Activated CD4-positive, alpha-beta T cell treated with anti-CD3 and anti-CD28 coated beads, Interleukin-2, Interleukin-6, amounts not matched to agents 100 ng/mL and 50 ng/mL, durations not matched to agents 16 hours and 8 hours (primary cell): ENCODE measurements at regions not wholly inside any gene's neighbourhood (a gene's known extent, or its start where the extent isn't known, plus 50 kb on each side); places are given as distances from the start of the nearest gene placed in this dataset.

Experiments
- DNase-seq: peaks from one replicate; pipeline ENCODE4 v3.0.0-alpha.2; 2020

DNA sequence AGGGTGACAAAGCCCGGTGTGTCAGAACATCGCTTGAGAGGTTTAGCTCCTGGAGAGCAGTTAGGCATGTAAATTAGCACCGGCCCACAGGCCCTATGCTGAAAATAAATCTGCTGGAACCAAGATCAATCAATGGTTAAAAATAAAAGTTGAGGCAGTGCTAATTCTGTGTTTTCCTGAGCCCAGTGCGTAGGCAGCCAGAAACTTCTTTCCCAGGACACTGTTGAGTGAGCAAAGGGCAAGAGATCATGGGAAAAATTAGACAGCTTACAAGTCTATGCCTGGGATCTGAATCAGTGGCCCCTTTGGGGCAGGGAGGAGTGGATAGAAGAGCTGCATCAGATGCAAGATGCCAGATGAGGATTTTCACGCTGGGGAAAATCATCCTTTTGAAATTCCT is 539.2 kb downstream of the BUD13 start:
- no peak for DNase-seq

DNA sequence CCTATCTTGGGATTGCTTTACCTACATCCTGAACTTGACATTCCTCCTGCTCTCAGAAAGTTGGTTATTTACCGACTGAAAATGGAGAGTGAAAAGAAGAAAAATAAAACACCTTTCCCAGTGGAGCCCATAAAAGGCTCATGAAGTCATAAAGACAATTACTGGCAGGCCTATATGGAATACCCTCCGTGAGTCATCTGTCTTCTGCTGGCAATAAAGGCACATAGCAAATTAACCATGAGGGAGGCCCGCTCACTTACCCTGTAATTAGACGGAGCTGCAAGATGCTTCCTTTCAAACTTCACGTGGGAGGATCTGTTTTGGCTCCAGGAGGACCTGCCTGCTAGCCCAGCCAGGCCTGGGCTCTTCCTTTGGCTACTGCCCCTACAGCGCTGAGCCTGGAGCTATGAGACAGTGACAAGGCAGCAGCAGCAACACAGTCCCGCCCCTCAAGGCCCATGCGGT is 540.4 kb downstream of the BUD13 start:
- DNase-seq: no peak

DNA sequence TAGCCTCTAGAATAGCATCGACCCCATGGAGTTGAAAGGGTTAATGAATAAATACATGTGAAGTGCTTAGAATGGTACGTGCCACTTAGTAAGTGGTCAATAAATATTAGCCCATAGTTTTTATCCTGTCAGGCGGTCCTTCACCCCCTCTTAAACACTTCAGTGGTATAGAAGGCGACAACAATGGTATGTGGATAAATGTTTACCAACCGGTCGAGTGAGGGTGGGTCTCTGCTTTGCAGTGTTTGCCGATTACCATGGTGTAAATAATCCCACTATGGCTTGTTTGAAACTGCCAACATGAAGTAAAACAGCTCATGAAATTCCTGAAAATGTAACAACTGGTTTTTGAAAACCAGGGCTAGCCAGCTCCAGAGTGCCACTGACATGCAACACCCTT is 541.2 kb downstream of the BUD13 start:
- DNase-seq: no peak

DNA sequence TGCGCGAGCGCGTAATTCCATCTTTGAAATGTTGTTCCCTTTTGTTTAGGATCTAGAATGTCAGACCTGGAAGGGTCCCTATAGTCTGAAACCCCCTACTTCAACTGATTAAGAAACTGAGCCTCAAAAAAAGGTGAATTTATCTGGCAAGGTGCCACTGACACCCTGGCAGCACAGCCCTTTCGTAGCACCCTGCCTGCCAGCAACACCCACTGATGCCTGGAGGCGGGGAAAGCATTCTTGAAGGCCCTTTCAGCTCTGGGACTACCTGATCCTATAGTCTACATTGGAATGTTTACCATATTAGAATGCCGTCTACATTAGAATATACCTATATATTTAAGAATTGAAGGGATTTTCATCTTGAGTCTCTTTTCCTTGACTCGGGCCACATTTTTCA is 542.3 kb downstream of the BUD13 start:
- no peak for DNase-seq

DNA sequence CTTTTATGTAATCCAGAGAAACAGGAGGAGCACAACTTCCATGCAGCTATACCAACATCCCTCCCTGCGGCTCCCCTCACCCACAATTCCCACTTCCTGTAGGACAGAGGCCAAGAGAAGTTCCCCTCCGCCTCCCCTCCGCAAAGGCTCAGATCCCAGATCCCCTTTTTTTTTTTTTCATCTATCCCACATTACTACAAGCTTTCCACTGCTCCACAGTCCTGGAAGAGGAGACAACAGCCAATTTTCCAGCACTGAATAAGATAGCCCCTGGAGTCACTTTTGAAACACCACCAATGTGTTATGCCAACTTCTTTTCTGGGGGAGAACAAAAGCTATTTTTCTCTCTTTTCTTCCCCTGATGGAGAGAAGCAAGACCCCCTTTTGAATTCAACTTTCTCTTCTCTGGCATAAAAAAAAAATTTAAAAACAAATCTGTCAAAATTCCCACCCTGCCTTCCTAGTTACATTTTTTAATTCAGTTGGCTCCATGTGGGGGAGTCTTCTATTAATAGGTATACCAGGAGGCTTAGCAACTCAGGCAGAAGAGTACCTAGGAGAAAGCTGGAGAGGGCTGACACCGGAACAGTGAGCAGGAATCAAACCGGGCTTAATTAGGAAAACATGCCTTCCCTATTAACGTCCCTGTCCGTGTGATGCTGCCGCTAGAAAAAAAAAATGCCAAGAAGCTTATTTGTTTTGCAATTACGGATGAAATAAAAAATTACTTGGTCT is 543.4 kb downstream of the BUD13 start:
- no peak for DNase-seq

DNA sequence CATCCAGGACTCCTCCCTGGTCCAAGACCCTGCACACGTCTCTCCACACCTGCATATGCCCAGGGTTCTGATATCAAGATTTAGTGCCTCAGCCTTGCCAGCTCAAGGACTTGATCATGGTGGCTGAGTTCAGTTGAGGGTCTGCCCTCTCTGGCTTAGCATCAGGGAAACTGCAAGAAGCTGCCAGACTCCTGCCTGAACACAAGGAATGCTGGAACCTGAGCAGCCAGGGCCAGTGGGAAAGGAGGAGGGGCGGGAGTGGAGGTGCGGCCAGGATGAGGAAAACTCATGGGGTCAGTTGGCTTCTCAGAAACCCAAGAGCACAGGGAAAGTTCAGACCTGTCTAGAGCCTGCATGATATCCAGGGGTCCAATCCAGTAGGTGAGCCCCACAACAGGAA is 546.1 kb downstream of the BUD13 start:
- DNase-seq: no peak

DNA sequence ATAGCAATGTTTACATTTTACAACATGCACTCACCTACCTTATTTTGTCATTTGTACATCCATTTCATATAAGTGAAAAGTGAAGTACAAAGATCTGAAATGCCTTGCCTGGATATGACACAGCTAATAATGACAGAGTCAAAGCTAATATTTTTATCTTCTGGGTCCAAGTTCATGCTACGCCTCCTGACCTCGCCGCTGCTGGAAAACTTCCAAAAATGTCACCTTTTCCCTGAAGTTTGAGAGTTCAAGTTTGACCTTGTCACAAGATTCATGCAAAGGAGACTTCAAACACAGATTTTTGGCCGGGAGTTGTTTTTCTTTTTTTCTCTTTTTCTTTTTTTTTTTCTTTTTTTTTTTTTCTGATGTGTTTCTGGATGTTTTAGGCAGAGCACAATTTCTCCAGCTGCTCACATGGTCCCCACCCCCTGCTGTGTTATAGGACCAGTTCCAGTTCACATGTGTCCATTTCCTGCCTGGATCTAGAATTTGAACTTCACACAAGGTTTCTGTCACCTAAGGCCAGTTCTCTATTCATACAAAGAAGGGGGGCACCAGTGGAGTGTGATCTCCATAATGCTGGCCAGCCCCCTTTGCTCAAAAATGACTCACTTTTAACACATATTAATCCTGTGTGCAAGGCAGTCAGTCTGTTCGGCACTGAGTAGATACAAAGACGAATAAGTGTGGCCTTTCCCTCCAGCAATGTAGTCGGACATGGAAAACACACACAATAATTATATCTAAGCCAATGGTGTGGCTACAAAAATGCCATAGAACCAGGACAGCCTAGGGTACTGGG is 546.8 kb downstream of the BUD13 start:
- DNase-seq: no peak

DNA sequence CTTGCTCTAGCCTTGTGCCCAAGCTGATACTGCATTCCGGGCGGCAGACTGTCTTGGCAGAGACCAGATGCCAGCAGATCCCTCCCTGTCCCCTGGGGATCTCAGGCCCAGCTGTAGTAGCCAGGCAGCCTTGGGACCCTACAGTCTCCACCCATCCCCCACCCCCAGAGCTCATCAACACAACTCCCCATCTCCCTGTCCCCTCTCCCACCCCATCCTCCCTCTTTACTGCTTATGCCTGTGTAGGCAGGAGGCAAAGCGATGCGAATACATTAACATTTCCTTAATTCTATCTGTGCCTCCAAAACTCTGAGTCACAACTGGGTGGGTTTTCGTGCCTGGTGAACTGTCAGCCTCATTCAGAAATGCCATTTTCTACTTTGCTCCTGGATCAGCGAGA is 547.6 kb downstream of the BUD13 start:
- no peak for DNase-seq

DNA sequence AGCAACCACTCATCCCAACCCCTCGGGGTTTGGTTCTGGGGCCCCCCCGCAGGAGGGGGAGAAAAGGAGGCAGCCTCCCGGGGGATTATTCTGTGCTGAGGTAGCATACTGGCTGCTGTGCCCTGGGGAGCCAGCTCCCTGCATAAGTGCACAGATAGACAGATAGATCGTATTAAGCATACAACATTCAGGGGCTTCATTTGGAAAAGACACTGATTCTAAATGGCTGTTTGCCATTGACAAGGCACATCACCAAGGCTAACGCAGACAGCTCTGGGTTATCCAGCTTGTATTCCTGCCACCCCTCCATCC is 547.9 kb downstream of the BUD13 start:
- no peak for DNase-seq

DNA sequence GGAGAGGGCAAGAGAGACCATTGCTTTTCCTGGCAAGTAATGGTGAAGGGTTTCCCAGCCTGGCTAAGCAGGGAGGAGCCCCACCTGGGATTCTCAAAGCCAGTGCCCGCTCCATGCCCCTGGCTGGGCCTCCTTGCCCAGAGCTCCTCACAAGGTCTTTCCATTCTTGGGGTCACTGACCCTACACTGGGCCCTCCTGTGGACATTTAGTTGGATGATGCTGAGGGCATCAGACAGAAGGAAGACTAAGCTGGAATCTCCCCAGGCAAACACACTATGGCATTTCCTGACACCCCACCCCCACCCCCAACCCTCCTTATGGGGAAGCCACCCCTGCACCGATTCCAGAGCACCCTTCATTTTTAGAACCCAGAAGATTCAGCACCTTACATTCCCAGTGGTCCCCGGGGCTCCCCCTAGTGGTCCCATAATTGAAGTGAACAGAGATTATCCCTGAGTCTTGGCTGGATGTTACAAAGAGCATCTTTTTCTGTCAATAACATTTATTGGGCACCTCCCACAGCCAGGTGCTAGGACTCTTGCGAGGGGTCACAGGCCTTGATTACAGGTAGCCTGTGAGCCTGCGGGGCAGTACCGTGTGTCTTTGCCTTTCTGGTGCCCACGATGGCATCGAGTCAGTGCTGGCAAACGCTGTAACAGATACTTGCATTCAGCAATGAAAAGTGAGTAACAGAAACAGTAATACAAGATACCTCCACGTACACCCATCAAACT is 548.5 kb downstream of the BUD13 start:
- DNase-seq: peak; percentile 60

DNA sequence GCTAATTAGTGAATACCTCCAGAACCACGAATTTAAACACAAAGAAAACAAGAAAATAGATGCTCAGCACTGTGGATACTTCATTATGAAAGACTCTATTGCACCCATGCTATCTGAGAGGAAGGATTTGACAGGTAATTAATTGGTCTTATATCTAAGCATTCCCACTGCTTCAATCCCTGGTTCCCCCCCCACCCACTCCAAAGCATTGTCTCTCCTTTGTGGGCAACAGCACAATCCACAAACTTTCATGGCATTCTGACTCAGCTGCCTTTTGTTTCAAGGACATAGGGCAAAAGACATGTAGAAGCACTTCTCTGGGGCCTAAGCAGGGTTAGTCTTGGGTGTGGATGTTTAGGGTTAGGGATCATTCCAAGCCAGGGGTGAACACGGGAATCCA is 551.4 kb downstream of the BUD13 start:
- DNase-seq: no peak

DNA sequence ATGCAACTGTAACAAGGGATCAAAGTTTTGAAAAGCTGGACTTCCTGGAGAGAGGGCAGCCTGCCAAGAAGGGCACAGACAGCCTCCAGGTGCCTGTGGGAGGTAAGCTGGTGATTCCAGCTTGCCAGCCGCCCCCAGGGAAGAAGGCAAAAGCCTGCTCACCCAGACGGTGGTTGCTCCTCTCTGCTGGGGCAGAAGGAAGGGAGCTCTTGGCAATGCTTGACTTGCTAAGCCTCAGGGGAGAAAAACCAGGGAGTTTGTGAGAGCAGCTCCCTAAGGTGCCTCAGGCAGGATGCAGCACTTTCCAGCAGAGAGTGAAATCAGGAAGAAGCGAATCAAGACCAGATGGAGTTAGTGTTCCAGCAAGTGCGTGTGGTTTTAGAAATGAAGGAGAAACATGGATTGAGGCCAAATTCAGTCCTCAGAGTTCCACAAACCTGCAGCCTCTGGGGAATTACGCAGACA is 553.6 kb downstream of the BUD13 start:
- DNase-seq: no peak

DNA sequence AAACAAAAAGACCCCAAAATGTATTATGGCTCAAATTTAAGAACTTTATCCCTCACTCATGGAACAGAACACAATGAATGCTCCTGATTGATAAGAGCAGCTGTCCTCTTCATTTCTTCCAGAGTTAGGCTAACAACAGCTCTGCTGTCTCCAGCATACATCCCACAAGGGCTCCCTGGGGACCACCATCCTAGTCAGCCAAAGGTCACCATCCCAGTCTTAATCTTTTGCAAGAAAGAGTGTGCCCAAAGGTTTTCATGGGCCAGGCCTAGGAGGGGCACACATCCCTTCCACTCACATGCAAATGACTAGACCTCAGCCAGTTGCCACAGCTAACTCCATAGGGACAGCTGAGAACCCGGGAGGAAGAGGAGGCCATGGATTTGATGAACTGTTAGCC is 555.3 kb downstream of the BUD13 start:
- DNase-seq: no peak

DNA sequence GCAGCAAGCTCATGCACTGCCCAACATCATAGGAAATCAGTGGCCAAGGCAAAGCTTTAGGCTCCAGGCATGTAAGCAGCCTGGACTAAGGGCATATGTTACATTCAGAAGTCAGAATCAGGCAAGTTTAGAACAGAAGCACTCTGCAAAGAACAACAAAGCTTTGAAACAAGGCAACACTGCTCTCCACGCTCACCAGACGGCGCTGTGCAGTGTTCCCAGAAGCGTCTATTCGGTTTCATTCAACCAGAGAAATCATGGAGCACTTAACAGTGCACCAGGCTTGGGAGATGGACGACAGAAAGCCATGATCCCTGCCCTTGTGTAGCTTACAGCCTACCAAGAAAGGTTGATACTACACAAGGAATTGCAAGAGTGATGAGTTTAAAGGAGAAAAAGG is 555.8 kb downstream of the BUD13 start:
- peak; percentile 38 for DNase-seq

DNA sequence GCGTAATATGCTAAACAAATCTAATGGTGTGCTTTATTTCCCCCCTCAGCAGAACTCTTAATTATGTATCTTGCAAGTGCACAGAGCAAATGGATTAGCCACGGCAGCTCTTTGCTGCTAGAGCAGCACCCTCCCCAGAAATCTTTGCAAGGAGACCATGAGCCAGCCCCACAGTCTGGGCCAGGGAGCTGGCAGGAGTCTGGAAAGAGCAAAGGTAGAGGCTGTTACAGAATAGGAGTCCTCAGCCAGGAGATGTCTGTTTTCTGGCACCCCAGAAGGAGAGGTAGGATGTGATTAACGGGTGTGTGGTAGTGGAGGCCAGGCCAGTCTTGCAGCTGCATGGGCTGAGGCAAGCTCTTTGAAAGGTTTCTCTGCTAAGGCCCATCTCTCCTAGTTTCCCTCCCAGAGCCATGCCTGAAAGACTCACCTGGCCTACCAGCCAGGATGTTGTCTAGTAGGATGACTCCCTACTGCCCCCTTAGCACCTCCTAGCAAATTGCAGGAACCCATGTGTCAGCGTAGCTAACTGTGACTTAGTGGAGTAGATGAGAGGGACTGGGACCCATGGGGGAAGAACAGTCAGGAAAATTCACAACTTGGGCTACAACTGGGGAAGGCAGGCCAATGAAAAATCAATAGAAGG is 557.2 kb downstream of the BUD13 start:
- DNase-seq: peak; percentile 2

DNA sequence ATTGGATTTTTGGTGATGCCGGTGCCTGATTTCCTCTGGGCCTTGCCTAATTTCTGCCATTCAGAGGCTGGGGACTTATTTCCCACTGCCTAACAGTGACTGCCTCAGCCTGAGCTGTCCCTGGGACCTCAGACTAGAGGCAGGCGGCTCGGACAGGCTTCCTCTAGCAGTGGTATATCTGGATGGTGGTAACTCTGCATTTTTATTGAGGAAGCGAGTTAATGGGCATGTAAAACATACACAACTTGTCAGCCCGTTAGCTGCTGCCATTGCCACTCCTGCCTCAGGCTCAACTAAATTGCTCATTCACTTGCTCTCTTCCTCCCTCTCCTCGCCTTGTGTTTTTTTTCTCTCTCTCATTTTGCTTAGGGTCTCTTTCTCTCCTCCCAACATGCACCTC is 561.6 kb downstream of the BUD13 start:
- no peak for DNase-seq

DNA sequence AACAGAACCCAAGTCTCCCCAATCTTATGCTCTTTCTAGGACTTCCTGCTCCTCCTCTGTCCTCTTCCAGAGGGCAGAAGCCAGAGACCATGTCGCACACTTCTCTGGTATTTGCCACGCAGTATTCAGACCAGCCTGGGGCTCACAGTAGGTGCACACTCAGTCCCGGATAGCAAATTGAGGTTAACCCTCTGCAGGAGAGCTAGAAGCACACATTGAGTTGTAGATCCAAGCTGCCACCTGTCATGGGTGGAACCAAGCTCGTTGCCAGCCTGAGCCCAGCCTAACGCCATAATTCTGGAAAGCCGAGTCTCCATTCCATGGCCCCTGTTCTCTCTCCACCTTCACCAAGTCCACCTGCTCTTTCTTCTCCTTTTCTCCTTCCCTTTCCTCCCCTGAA is 562.1 kb downstream of the BUD13 start:
- no peak for DNase-seq

DNA sequence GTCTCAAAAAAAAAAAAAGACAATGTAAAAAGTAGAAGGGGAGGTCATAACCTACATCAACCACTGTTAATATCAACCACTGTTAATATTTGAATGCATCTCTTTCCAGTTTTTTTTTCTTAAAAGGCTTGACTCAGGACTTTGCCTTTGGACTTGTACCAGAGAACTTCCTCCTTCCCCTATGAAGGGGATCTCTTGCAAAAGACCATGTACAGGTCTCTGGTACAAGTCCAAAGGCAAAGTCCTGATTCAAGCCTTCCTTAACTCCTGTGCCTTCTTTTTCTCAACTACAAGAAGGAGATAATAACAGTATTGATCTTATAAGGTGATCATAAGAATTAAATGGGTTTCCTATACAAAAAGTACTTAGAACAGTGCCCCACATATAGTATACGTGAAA is 563.5 kb downstream of the BUD13 start:
- DNase-seq: no peak

DNA sequence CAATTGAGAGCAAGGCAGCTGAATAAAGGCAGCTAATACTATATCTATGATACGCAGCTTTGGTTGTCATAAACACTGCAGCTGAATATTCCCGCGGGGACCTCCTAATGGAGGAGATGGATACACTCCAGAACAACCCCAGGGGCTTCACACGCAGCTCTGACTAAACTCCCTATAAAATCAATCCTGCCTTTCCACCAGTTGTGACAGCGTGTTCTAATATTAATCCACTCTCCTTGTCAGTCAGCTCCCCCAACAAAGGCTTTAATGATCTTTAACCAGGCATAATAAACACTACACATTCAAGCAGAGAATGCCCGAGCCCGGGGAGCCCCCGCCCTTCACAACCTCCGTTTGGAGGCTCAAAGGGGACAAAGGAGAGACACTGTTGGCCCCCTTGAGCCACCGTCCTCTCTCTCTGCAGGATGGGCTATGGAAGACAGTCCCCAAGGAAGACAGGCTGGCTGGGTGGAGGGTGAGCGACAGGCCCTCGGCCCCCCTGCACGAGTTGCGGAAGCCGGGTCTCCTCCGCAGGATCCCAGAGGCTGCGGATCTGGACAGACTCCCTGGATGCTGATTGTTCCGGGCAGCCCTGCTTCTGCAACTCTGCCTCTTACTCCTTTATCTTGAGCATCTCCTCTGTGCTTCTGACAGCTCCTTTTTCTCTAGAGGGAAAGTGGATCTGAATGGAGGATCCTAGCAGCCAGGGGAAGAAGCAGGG is 565.2 kb downstream of the BUD13 start:
- no peak for DNase-seq

DNA sequence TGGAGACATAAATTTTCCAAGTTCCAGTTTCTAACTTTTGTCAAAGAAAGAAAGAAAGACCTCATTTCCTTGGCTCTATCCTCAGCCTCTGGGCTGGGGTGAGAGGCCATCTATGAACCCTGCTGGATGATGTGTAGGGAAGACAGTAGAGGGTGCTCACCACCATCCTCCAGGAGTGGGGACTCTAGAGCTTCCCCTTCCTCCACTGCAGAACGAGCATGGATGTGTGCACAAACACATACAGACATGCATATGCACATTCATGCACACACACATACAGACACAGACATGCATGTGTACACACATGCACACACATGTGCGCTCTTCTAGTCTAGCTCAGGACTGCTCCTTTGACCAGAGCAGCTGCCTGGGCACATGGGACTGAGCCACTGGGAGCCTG is 565.8 kb downstream of the BUD13 start:
- no peak for DNase-seq

DNA sequence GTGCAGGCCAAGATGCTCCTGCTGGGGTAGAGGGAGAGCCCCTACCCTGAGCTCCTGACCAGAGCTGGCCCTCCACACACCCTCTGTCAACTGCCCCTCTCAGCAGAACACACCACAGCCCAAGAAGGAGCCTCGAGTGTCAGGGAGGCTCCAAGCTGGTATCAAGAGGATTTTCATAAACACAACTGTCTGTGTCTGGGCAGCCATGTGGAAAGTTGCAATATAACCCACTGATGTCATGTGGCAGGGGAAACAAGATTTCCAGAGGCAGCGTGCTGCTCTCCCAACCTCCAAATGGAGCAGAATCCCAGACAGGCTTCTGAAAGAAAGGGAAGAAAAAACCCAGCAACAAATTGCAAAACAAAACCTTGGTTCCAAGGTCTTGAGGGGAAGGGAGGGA is 569.9 kb downstream of the BUD13 start:
- no peak for DNase-seq

DNA sequence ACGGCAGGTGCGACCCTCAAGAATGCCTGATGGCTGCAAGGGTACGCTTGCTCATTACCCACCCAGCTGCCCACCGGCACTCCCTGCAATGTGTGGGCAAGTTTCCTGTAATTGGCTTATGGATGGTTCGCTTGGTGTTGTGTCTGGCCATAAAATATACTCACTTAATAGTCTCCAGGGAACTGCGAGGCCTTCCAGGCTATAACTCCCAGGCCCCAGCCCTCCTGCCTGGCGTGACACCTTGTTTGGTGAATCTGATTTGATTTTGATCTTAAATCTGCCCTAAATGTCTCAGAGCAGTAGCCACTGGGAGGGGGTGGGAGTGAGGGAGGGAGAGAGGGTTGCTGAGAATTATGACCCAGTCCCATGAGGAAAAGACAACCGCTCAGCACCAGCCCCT is 572.2 kb downstream of the BUD13 start:
- no peak for DNase-seq

DNA sequence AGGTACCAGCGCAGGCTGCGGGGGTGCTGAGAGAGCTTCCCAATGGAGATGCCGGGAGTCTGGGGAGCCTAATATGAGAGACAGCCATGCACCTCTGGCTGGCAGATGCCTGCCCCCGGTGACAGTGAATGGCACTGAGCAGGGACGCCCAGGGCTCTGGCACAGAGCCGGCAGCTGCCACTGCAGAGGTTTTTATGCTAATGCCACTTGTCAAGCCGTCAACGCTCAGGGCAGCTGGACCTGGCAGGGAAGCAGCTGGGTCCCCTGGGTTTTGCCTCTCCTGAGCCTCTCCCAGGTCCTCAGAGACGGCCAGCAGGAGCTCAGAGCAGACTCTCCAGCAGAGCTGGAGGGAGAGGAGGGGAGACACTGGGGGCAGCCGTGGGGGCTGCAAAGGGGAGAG is 573.6 kb downstream of the BUD13 start:
- no peak for DNase-seq
